ENCODE measurements at regions not wholly inside any gene's neighbourhood (a gene's known extent, or its start where the extent isn't known, plus 50 kb on each side); places are given as distances from the start of the nearest gene placed in this dataset.

- TF ChIP-seq, protein P1, sequence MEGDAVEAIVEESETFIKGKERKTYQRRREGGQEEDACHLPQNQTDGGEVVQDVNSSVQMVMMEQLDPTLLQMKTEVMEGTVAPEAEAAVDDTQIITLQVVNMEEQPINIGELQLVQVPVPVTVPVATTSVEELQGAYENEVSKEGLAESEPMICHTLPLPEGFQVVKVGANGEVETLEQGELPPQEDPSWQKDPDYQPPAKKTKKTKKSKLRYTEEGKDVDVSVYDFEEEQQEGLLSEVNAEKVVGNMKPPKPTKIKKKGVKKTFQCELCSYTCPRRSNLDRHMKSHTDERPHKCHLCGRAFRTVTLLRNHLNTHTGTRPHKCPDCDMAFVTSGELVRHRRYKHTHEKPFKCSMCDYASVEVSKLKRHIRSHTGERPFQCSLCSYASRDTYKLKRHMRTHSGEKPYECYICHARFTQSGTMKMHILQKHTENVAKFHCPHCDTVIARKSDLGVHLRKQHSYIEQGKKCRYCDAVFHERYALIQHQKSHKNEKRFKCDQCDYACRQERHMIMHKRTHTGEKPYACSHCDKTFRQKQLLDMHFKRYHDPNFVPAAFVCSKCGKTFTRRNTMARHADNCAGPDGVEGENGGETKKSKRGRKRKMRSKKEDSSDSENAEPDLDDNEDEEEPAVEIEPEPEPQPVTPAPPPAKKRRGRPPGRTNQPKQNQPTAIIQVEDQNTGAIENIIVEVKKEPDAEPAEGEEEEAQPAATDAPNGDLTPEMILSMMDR (IDR thresholded peaks at IDR 0.05; ENCODE audit: low read depth, low read length) = no peak
- TF ChIP-seq, protein P2, sequence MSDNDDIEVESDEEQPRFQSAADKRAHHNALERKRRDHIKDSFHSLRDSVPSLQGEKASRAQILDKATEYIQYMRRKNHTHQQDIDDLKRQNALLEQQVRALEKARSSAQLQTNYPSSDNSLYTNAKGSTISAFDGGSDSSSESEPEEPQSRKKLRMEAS (IDR thresholded peaks at IDR 0.05; ENCODE audit: low read depth, low read length) = no peak
- TF ChIP-seq POLR2A (IDR thresholded peaks at IDR 0.05; ENCODE audit: extremely low read depth, insufficient read length) = no peak
Observed at GRCh38 chr13:40460116-40460515, 206.3 kb downstream of the FOXO1 start.

All from NB4 (cell line).